HG03066 (cell line): ENCODE measurements at regions not wholly inside any gene's neighbourhood (a gene's known extent, or its start where the extent isn't known, plus 50 kb on each side); places are given as distances from the start of the nearest gene placed in this dataset.

Source experiments
- ATAC-seq: cut with Tn5 transposase; IDR thresholded peaks from one replicate; pipeline ENCODE4 v1.9.1; 2021; ENCODE audit warnings: low read depth; ENCODE audit not compliant: unreplicated experiment

- no peak for ATAC-seq
These were observed 254.0 kb downstream of the TMA16 start for GRCh38 chr4:163748449-163748848.

DNA sequence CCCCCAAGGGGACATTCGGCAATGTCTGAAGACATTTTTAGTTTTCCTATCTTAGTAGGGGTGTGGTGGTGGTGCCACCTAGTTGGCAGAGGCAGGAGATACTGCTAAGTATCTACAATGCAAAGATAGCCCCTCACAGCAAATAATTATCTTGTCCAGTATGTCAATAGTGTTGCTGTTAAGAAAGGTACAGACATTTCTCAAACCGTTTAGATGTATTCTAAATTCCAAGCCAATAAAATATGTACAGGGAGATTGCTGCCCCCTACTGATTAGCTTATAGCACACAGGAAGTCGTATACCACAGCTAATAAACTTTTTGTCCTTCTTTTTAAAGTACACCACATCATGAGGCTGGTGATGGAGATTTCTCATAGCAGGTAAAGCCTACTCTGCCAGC, 260.5 kb downstream of the TMA16 start:
- ATAC-seq = peak; percentile 65

DNA sequence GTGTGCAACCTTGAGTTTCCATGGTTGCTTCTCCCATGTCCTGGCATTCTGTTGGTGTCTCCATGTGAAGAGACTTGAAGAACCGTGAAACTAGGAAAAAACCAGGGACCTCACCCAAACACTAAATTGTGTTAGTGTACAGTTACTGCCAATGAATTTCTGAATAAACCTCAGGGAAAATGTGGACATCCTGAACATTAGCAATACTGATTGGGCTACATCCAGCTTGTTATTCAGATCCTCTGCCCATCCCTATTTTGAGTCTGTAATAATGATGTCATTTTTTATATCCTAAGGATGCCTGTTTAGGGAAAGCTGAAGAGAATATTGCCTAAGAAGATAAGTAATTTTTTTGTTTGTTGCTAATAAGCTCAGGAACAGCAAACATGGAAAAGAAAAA, 262.7 kb downstream of the TMA16 start:
- ATAC-seq = no peak

DNA sequence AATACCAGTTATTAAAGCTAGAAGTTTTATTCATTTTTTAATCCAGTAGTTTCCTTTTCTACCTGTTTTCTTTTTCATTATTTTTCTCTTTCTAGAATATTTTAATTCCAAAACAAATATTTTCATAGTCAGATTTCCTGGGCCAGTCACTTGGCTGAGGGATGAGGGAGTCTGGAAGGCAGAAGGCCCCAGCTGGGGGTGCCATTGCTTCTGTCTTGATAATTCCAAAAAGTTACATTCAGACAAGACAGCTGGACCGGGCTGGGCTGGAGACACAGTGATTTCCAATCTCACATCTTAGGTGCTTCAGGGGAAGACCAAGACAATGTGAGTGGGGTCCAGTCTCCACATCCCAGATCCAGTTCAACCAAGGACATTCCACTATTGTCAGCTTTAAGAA, 263.5 kb downstream of the TMA16 start:
- no peak for ATAC-seq

DNA sequence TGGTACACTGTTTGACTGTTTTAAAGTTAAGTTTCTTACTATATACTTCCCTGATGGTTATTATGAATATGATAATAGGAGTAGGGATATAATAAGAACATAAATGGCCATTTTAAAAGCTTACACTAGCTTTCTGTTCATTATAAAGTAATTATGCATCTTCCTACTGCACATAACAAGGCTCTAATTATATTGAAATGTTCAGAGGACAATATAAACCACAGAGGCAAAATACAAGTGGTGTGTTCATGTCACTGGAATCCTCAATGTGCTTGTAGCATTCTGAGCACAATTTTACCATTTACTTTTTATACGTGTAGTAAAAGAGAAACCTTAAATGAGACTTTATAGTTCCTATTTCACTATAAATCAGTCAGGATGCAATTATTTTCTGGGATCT, 268.3 kb downstream of the TMA16 start:
- ATAC-seq = no peak

DNA sequence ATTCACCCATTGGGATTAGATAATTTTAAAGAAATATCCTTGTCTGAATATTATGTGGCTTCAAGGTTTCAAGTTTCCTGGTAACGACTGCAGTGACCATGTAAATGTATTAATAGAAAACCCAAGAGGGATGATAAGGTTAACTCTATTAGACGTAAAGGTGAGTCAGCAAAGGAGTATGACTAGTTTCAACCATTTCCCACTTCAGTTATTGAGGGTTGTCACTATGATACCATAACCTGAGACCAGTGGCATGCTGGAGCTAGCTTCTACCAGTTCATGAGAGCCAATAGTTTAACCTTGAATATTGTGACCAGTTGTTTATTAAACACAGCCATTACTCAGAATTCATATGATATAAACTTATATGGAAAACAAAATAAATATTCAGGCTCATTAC, 270.1 kb downstream of the TMA16 start:
- no peak for ATAC-seq

- ATAC-seq = no peak
These were observed 273.5 kb downstream of the TMA16 start for GRCh38 chr4:163768014-163768413.

DNA sequence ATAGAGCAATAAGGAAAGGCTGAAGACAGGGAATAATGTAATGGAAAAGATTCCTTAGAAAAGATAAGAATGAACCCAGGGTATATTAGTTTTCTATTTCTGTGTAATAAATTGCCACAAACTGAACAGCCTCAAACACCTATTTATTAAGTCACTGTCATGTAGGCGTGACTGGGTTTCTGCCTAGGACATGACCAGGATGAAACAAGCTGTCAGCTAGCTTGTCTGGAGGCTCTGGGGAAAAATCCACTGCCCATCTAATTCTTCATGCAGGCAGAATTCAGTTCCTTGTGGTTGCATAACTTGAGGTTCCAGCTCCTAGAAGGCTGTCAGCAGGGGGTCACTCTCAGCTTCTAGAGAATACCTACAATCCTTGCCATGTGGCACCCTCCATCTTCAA, 277.7 kb downstream of the TMA16 start:
- ATAC-seq = no peak

DNA sequence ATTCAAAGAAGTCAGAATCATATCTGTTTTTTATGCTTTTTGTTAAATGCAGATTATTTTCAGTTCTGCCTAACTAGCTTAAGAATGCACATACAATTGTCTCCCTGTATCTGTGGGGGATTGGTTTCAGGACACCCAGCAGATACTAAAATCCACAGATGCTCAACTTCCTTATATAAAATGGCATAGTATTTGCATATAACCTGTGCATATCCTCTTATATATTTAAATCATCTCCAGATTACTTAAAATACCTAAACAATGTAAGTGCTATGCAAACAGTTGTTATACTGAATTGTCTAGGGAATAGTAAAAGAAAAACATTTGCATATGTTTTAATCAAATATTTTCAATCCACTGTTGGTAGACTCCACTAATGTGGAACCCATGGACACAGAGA, 279.4 kb downstream of the TMA16 start:
- no peak for ATAC-seq

DNA sequence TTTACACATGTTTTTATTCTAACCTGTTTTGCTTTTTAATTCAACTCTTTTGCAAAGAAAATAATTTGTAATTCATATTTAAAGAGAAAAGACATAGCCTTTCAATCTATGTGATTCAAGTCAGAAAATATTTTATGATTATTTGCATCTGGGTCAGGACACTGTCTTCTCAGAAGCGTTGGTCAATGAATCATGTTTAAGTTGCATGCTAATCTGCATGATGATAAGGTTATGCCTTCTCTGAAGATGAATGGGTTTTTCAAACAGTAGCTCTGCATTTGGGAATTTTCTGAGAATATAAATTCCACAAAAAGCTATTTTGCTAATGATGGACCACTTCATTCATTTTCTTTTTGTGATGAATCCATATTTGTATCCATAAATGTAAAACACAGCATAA, 282.5 kb downstream of the TMA16 start:
- no peak for ATAC-seq

- no peak for ATAC-seq
These were observed 287.2 kb downstream of the TMA16 start for GRCh38 chr4:163781726-163782125.

DNA sequence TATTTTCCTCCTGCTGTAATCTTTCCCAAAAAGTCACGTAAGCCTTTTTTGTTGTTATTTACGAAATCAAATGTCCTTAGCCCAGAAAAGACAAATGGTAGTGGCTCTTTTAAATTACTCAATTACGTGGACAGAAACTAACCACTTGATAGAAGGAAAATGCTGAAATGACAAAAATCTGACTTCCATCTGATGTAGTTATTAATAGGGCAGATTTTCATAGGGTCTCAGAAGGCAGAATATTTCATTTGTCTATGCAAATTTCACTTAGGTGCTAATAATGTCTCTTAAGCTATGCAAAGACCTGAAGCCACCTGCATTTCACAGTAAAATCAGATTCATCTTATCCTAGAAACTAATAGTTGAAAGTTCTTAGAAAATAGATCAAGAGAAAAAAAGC, 295.7 kb downstream of the TMA16 start:
- ATAC-seq = no peak

- no peak for ATAC-seq
These were observed 301.4 kb downstream of the TMA16 start for GRCh38 chr4:163795885-163796284.

GRCh38 chr4:163804001-163804400, 309.5 kb downstream of the TMA16 start:
- no peak for ATAC-seq

DNA sequence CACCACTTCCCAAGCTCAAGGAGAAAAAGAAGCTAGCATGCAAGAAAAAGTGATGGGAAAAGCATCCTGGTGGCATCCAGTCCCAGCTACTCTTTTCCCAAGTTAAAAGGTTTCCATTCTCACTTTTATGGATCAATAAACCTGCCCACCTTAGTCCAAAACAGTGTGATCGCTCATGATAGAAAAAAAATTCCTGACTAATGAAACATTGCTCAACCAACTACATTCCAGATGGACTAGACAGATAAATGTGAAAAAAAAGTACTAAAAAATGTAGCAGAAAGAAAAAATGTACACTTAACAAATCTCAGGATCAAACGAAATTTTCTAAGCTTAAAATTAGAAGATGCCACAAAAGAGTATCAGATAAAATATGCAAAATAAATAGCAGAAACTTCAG, 312.2 kb downstream of the TMA16 start:
- no peak for ATAC-seq

GRCh38 chr4:163808011-163808410, 313.5 kb downstream of the TMA16 start:
- ATAC-seq = no peak

DNA sequence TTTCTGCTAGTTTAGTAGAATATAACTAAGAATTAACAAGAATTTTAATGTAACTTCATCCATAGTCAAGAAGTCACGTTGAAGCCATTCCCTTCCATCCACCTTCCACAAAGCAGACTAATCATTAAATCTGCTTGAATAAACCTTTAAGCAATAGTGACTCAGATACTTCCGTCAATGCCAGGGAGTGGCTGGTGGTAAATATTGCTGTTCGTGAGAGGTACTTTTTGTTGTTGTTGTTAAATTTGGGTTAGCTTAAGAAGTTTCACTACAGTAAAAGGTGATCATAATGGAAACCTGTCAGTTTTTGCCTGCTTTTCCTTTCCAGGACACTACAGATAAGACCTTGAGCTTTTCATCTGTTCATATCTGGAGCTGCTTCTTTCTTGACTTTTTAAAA, 316.3 kb downstream of the TMA16 start:
- ATAC-seq = no peak

- peak; percentile 60 for ATAC-seq
These were observed 321.3 kb downstream of the TMA16 start for GRCh38 chr4:163815776-163816175.

- ATAC-seq = no peak
These were observed 322.0 kb downstream of the TMA16 start for GRCh38 chr4:163816494-163816893.

GRCh38 chr4:163818673-163819072, 324.2 kb downstream of the TMA16 start:
- ATAC-seq = no peak

DNA sequence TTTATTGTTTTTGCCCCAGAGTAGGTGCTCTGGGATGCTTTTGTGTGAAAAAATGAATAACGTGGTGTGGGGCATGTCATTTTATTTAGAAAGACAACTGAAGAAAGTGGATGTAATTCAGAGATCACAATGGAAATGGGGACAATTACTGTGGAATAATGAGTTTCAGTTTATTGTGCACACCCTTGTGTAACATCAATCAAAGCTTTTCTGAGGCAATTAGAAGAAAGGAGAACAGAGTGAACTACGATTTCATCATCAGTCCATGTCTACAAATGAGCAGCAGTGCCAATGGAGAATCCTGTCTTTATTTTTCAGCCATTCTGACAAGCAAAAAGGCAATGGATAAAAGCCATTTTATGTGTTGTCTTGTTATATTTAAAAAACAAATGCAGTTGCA, 339.2 kb downstream of the TMA16 start:
- ATAC-seq = no peak

GRCh38 chr4:163846008-163846407, 351.5 kb downstream of the TMA16 start:
- no peak for ATAC-seq

GRCh38 chr4:163852246-163852645, 357.8 kb downstream of the TMA16 start:
- ATAC-seq = no peak

GRCh38 chr4:163857903-163858302, 363.4 kb downstream of the TMA16 start:
- no peak for ATAC-seq
